Activated CD4-positive, alpha-beta memory T cell treated with anti-CD3 and anti-CD28 coated beads, Interleukin-2, amount 10 ng/mL, durations not matched to agents 7 days and 5 days (primary cell): ENCODE measurements at regions not wholly inside any gene's neighbourhood (a gene's known extent, or its start where the extent isn't known, plus 50 kb on each side); places are given as distances from the start of the nearest gene placed in this dataset.

Source experiments
- CTCF ChIA-PET: fragments of 350-600 bp; sonication (Branson Sonifier 250); formaldehyde crosslinking; loops from one replicate; lab custom pipeline; 2021; ENCODE audit warnings: antibody characterized with exemption, inconsistent platforms; lab: Charles Lee
- POLR2A ChIA-PET: fragments of 350-600 bp; sonication (Branson Sonifier 250); formaldehyde crosslinking; loops from one replicate; lab custom pipeline; 2021; ENCODE audit warnings: antibody characterized with exemption; lab: Charles Lee
- DNase-seq: peaks from one replicate; pipeline ENCODE4 v3.0.0-alpha.2; 2020
- H3K27ac Mint-ChIP-seq: one replicate; pipeline ENCODE4 v1.8.0; 2021; ENCODE audit warnings: mild to moderate bottlenecking, mixed read lengths
- H3K27me3 Mint-ChIP-seq: one replicate; pipeline ENCODE4 v1.8.0; 2021; ENCODE audit warnings: mixed read lengths
- H3K36me3 Mint-ChIP-seq: one replicate; pipeline ENCODE4 v1.8.0; 2021; ENCODE audit warnings: low read depth, mixed read lengths
- H3K4me1 Mint-ChIP-seq: one replicate; pipeline ENCODE4 v1.8.0; 2021; ENCODE audit warnings: mixed read lengths
- H3K4me3 Mint-ChIP-seq: one replicate; pipeline ENCODE4 v1.8.0; 2021; ENCODE audit warnings: mild to moderate bottlenecking, mixed read lengths
- H3K9me3 Mint-ChIP-seq: one replicate; pipeline ENCODE4 v1.8.0; 2021; ENCODE audit warnings: mixed read lengths

DNA sequence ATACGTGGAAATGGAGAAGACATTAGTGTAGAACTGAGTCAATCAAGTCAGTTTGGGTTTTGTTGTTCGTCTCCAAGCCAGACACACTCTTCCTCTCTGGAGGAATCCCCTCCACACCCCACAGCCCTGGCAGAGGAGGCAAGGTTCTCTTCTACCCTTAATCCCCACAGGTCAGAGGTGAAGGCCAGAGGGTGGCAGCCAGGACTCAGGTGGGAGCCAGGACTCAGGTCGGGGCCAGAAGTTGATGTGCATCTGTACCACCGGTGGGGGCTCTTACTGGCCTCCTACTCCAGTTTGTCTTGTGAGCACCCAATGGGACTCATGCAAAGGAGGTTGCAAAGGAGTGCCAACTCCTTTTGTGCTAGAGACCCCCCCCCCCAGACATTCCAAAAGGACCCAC lies 126.4 kb downstream of the TBXT start:
- Mint-ChIP-seq H3K4me1 (no peaks in the 10 kb centered on the region), H3K4me3 (no peak overlapping the region), H3K9me3 (no peaks in the 10 kb centered on the region), H3K27me3 (no peaks in the 10 kb centered on the region), H3K27ac (no peak overlapping the region), H3K36me3 (no peaks in the 10 kb centered on the region)
- no peak for DNase-seq
- CTCF ChIA-PET = no interaction called here
- POLR2A ChIA-PET = no interaction called here

DNA sequence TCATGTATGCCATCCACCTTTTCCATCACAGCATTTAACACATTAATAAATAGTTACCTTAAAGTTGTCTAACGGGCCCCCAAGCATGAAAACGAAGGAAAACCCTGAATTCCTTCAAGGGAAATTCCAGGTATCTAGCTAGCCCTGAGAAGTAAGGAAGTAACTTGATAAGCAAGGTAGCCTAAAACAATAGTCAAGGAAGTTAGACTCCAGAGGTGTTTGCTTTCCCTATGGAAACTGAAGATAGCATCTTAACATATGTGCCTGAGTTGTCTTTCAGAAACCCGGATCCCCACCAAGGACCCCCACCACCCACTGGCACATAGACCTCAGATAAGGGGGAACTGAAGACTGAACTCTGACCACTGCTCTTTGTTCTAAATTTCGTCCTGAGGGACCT lies 127.4 kb downstream of the TBXT start:
- H3K27ac Mint-ChIP-seq = no peak overlapping the region
- no peak overlapping the region for H3K4me3 Mint-ChIP-seq

DNA sequence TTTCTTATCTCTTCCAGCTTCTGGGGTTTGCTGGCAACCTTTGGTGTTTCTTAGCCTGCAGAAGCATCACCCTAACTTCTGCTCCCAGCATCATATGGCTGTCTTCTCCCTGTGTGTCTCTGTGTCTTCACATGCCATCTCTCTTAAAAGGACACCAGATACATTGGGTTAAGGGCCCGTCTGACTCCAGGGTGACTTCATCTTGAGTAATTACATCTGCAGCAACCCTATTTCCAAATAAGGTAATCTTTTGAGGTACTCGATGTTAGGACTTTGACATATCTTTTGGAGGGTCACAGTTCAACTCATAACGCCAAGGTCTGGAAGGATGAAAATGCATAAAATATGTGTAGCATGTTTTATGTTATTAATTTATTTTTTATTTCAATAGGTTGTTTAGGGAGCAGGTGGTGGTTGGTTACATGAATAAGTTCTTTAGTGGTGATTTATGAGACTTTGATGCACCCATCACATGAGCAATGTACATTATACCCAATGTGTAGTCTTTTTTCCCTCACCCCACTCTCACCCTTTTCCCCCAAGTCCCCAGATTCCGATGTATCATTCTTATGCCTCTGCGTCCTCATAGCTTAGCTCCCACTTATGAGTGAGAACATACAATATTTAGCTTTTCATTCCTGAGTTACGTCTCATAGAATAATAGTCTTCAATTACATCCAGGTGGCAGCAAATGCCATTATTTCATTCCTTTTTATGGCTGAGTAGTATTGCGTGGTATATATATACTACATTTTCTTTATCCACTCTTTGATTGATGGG lies 131.1 kb downstream of the TBXT start:
- H3K36me3 Mint-ChIP-seq = no peaks in the 10 kb centered on the region
- POLR2A ChIA-PET = no interaction called here
- peaks cover 3% of the 10 kb centered on the region for H3K27me3 Mint-ChIP-seq
- no peaks in the 10 kb centered on the region for H3K4me1 Mint-ChIP-seq
- no peak for DNase-seq
- H3K9me3 Mint-ChIP-seq = no peaks in the 10 kb centered on the region
- H3K27ac Mint-ChIP-seq = no peak overlapping the region
- H3K4me3 Mint-ChIP-seq = no peak overlapping the region
- CTCF ChIA-PET = no interaction called here

More for the DNA sequence above, 127.4 kb downstream of the TBXT start:
- Mint-ChIP-seq H3K9me3 (no peaks in the 10 kb centered on the region), H3K4me1 (no peaks in the 10 kb centered on the region), H3K36me3 (no peaks in the 10 kb centered on the region), H3K27me3 (no peaks in the 10 kb centered on the region)
- DNase-seq = no peak
- ChIA-PET POLR2A (no interaction called here), CTCF (no interaction called here)

DNA sequence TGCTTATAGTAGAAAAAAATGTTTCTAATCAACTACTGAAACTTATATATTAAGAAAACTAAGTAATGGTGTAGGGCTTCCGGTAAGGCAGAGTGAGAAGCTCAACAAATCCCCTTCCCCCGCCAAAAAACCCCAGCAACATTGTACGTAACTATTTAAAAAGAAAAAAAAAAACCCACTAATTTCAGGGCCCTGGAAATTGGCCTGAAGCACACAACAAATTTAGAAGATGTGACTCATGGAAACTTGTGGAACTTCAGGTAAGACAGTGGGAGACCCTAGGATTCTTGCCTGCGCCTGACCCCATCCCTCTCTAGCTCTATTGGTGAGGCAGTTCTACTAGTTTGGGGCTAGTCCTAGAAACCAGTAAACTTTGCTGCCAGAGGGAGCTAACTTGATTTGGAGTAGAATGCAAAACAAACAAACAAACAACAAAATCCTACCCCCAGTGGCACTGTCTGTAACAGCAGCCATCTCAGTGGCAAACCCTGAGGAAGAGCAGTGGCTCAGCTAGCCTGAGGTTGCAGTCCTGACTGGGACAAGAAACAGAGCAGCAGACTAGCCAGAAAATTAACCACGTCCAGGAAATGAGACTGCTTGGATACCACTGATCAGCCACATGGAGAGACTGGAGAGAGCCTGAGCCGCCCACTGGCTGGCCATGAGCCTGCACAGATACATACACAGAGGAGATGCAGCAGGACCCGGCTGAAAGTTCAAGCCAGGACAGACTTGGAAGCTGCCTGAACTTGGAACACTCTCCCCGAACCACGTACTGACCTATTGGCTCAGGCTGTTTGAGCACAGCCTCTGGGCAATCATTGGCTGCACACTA lies 135.1 kb downstream of the TBXT start:
- Mint-ChIP-seq H3K27me3 (peaks cover 3% of the 10 kb centered on the region), H3K27ac (no peak overlapping the region), H3K4me1 (no peaks in the 10 kb centered on the region), H3K4me3 (no peak overlapping the region), H3K36me3 (no peaks in the 10 kb centered on the region), H3K9me3 (no peaks in the 10 kb centered on the region)
- ChIA-PET POLR2A (no interaction called here), CTCF (no interaction called here)
- DNase-seq = no peak

DNA sequence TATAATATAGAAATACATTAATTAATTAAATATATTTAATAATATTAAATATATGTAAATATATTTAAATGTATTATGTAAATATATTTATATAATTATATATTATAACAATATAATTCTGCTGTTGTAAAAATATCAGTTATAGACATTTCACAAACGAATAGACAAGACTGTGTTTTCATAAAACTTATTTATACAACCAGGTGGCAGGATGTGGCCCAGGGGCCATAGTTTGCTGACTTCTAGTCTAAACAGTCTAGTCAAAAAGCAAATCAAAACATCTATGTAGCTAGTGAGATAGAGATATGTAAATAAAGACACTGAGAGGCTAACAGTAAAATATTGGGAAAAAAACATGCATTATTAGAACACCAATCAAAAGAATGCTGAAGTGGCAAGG lies 136.4 kb downstream of the TBXT start:
- H3K9me3 Mint-ChIP-seq = no peaks in the 10 kb centered on the region
- H3K27me3 Mint-ChIP-seq = peaks cover 3% of the 10 kb centered on the region
- no peaks in the 10 kb centered on the region for H3K36me3 Mint-ChIP-seq
- no peak for DNase-seq
- no peak overlapping the region for H3K27ac Mint-ChIP-seq
- ChIA-PET CTCF (interaction anchor here (0.6 kb wide), 1 partner anchor 208 kb away, joined by 3 read pairs; no protein-coding TSS in a partner anchor), POLR2A (no interaction called here)
- H3K4me1 Mint-ChIP-seq = no peaks in the 10 kb centered on the region
- H3K4me3 Mint-ChIP-seq = no peak overlapping the region

DNA sequence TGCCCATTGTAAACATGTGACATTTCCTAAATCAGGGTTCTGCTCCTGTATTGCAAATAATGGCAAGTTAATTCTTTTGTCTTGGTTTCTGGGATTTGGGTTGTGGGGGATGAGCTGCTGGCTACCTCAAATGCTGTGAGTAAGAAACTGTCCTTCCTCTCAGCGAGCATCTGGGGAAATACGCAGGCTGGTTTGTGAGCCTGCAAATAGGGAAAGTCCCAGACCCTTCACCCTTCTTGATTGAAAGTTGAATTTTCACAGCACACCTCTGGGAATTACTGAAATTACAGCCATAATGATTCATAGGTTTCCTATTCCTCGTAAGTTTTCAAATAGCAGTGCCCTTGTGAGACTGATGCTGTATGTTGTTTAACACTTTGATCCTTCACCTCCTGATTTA lies 138.1 kb downstream of the TBXT start:
- POLR2A ChIA-PET = no interaction called here

GRCh38 chr6:166027761-166028160 lies 139.9 kb downstream of the TBXT start:
- no peaks in the 10 kb centered on the region for H3K9me3 Mint-ChIP-seq
- ChIA-PET CTCF (no interaction called here), POLR2A (no interaction called here)
- no peaks in the 10 kb centered on the region for H3K36me3 Mint-ChIP-seq
- no peaks in the 10 kb centered on the region for H3K4me1 Mint-ChIP-seq
- DNase-seq = no peak
- peaks cover 2% of the 10 kb centered on the region for H3K27me3 Mint-ChIP-seq
- no peak overlapping the region for H3K27ac Mint-ChIP-seq
- H3K4me3 Mint-ChIP-seq = no peak overlapping the region

More for the DNA sequence above, 138.1 kb downstream of the TBXT start:
- DNase-seq = no peak
- no peaks in the 10 kb centered on the region for H3K4me1 Mint-ChIP-seq
- no peak overlapping the region for H3K4me3 Mint-ChIP-seq
- peaks cover 3% of the 10 kb centered on the region for H3K27me3 Mint-ChIP-seq
- no peaks in the 10 kb centered on the region for H3K9me3 Mint-ChIP-seq
- H3K27ac Mint-ChIP-seq = no peak overlapping the region
- CTCF ChIA-PET = no interaction called here
- H3K36me3 Mint-ChIP-seq = no peaks in the 10 kb centered on the region

DNA sequence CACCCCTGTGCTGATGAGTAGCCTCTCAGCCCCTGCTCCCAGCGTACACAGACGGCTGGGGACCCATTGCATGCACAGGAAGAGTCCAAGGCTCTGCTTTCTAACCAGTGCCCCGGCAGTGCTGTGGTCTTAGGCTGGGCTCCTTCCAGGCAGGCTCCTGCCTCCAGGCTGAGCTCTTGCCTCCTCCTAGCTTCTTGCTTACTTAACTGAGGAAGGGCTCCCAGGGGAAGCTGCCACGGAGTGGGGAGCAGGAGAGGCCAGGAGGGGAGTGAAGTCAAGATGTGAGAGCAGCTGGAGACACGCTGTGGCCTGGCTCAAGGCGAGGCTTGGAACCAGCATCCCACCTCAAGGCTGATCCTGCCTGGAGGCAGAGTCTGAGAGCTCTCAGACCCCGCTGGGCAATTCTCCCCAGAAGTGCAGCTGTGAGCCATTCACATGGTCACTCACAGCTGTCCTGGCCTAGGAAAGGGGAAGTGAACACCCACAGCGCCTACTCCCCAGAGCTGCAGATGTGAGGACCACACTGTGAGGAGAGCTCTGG lies 141.0 kb downstream of the TBXT start:
- Mint-ChIP-seq H3K9me3 (no peaks in the 10 kb centered on the region), H3K4me3 (no peak overlapping the region), H3K27me3 (no peaks in the 10 kb centered on the region), H3K36me3 (no peaks in the 10 kb centered on the region), H3K4me1 (no peaks in the 10 kb centered on the region), H3K27ac (no peak overlapping the region)
- ChIA-PET POLR2A (no interaction called here), CTCF (no interaction called here)
- DNase-seq = no peak

GRCh38 chr6:166025149-166025898 lies 142.3 kb downstream of the TBXT start:
- no peak for DNase-seq
- CTCF ChIA-PET = interaction anchor here (1.1 kb wide), 1 partner anchor 73 kb away, joined by 3 read pairs; no protein-coding TSS in a partner anchor
- H3K36me3 Mint-ChIP-seq = no peaks in the 10 kb centered on the region

DNA sequence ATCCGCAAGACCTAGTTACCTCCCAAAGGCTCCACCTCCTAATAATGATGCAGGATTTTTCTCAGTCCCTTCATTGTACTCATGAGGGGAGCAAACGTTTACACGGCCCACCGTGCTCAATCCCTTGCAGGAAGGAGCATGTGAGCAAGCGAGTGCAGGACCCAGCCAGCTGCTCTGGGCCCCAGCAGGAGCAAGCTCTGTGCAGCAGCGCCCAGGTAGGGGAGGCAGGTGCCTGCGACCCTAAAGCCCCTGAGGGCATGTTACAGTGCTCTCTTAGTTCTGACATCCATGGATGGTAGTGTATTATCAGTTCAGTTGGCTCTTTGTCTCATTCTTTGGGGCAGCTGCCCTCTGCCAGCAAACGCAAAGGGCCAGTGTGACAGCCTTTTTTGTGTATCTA lies 143.4 kb downstream of the TBXT start:
- Mint-ChIP-seq H3K9me3 (no peaks in the 10 kb centered on the region), H3K27ac (no peak overlapping the region), H3K36me3 (no peaks in the 10 kb centered on the region), H3K4me1 (no peaks in the 10 kb centered on the region), H3K4me3 (no peak overlapping the region), H3K27me3 (no peaks in the 10 kb centered on the region)
- ChIA-PET CTCF (interaction anchor here (1.1 kb wide), 1 partner anchor 74 kb away, joined by 3 read pairs; no protein-coding TSS in a partner anchor), POLR2A (no interaction called here)
- DNase-seq = no peak

More at GRCh38 chr6:166025149-166025898, 142.3 kb downstream of the TBXT start:
- H3K4me3 Mint-ChIP-seq = no peak overlapping the region
- no peak overlapping the region for H3K27ac Mint-ChIP-seq
- POLR2A ChIA-PET = no interaction called here
- no peaks in the 10 kb centered on the region for H3K4me1 Mint-ChIP-seq
- no peaks in the 10 kb centered on the region for H3K9me3 Mint-ChIP-seq
- H3K27me3 Mint-ChIP-seq = no peaks in the 10 kb centered on the region

DNA sequence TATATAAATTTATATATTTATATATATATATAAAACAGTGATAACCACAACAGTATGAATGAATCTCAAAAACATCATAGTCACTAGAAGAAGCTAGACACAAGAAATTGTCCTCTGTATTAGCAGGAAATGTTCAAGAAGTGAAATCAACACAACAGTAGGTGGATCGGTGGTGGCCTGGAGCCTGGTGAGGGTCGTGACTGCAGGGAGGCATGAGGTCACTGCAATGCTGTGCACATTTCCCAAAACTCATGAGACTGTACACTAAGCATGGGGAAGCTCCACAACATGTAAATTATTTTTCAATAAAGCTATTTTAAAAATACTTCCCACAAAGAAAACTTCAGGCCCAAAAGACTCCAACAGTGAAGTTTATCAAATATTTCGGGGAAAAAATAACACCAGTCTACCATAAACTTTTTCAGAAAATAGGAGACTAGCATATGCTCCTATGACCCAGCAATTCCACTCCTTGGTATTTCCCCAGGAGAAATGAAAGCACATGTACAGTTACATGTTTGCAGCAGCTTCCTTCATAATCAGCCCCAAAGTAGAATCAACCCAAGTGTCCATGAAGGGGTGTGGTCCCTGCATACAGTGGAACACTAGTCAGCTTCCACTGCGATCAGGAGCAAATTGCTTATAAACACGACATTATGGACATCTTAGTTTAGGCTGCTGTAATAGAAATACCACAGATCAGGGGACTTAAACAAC lies 144.2 kb downstream of the TBXT start:
- Mint-ChIP-seq H3K9me3 (no peaks in the 10 kb centered on the region), H3K36me3 (no peaks in the 10 kb centered on the region), H3K4me1 (no peaks in the 10 kb centered on the region), H3K4me3 (no peak overlapping the region), H3K27ac (no peak overlapping the region), H3K27me3 (no peaks in the 10 kb centered on the region)
- POLR2A ChIA-PET = no interaction called here
- CTCF ChIA-PET = no interaction called here
- no peak for DNase-seq

- no peak for DNase-seq
- Mint-ChIP-seq H3K27me3 (no peaks in the 10 kb centered on the region), H3K27ac (no peak overlapping the region), H3K36me3 (no peaks in the 10 kb centered on the region), H3K9me3 (peaks cover 5% of the 10 kb centered on the region), H3K4me3 (no peak overlapping the region), H3K4me1 (no peaks in the 10 kb centered on the region)
- POLR2A ChIA-PET = no interaction called here
- CTCF ChIA-PET = no interaction called here
These were observed 146.2 kb downstream of the TBXT start for GRCh38 chr6:166021429-166021828.
